ENCODE measurements at regions not wholly inside any gene's neighbourhood (a gene's known extent, or its start where the extent isn't known, plus 50 kb on each side); places are given as distances from the start of the nearest gene placed in this dataset.

DNA sequence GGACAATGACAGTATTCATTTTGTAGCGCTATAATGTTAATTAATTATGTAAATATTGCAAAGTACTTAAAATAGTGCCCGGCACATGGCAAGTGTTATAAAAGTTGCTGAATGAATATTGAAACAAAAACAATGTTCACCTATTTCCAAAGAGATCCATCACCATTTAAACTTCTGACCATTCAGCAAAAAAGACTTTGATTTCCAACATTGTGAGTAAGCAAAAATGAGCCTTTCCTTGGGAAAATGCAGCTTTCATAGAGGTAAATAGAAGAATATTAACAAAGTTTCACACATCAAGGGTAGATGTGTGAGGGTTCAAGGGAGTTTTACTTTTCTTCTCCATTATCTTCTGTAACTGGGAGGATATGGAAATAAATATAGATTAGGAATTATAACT is 1089.4 kb upstream of the C9orf72 start:
- Histone ChIP-seq H2BK15ac (ENCODE audit: low read length) (no peak overlapping the region), H3K56ac (replicated peaks; ENCODE audit: insufficient read length, low read depth, low read length) (no peak overlapping the region), H2BK120ac (replicated peaks; ENCODE audit: low read depth, low read length) (no peak overlapping the region), H2AFZ (ENCODE audit: low read length) (no peak overlapping the region), H3K4me2 (ENCODE audit: insufficient read depth in 1 of 2, low read depth in 2 of 2, low read length in 2 of 2) (no peak overlapping the region), H4K5ac (ENCODE audit: insufficient read length, low read depth, low read length) (no peak overlapping the region), H3K9me3 (ENCODE audit: insufficient read depth in 2 of 2, low read depth in 1 of 2, low read length in 1 of 2) (no peaks in the 10 kb centered on the region), H3K27me3 (replicated peaks in 1 of 4; ENCODE audit: control insufficient read depth in 3 of 4, extremely low read depth in 1 of 4, insufficient read depth in 3 of 4, low read length in 3 of 4) (no peaks in the 10 kb centered on the region), H3K23ac (ENCODE audit: insufficient read length) (no peak overlapping the region), H2BK5ac (ENCODE audit: low read depth, low read length) (no peak overlapping the region), H3K27ac (ENCODE audit: low read depth, low read length) (no peak overlapping the region), H3K79me1 (ENCODE audit: low read depth, low read length) (no peaks in the 10 kb centered on the region), H3K18ac (ENCODE audit: extremely low read depth, low read length) (no peak overlapping the region), H3K4ac (replicated peaks; ENCODE audit: insufficient read length, low read depth, low read length) (no peak overlapping the region), H3K4me3 (ENCODE audit: extremely low read depth in 1 of 4, insufficient read depth in 2 of 4, low read depth in 3 of 4, low read length in 4 of 4) (no peak overlapping the region), H4K20me1 (replicated peaks in 1 of 2; ENCODE audit: control insufficient read depth in 1 of 2, insufficient read depth in 2 of 2, low read length in 2 of 2) (no peaks in the 10 kb centered on the region), H2BK12ac (ENCODE audit: low read depth, low read length) (no peak overlapping the region), H2AK5ac (ENCODE audit: low read depth, low read length) (no peak overlapping the region), H4K91ac (replicated peaks; ENCODE audit: insufficient read length, low read length) (no peak overlapping the region), H3K36me3 (ENCODE audit: control insufficient read depth in 2 of 4, insufficient read depth in 4 of 4, low read length in 3 of 4) (no peaks in the 10 kb centered on the region), H4K8ac (ENCODE audit: extremely low read depth, insufficient read depth, low read length) (no peak overlapping the region), H3K14ac (ENCODE audit: insufficient read length) (no peak overlapping the region), H3K9ac (replicated peaks in 1 of 4; ENCODE audit: extremely low read depth in 1 of 4, low read depth in 3 of 4, low read length in 3 of 4) (no peak overlapping the region), H3K23me2 (ENCODE audit: low read depth, low read length) (no peaks in the 10 kb centered on the region), H2BK20ac (ENCODE audit: low read length) (no peak overlapping the region), H3K4me1 (replicated peaks in 1 of 4; ENCODE audit: control insufficient read depth in 3 of 4, insufficient read depth in 4 of 4, low read length in 3 of 4) (no peaks in the 10 kb centered on the region), H3K79me2 (ENCODE audit: control insufficient read depth in 1 of 2, insufficient read depth in 2 of 2, low read length in 2 of 2) (no peaks in the 10 kb centered on the region)
- CTCF ChIA-PET (ENCODE audit: partially characterized antibody) = no interaction called here
- POLR2A ChIA-PET (ENCODE audit: partially characterized antibody) = no interaction called here
- TF ChIP-seq RXRA (IDR thresholded peaks at IDR 0.05; ENCODE audit: insufficient read depth, low read depth, low read length) = no peak
- TF ChIP-seq CREB1 (IDR thresholded peaks at IDR 0.05) = no peak
- TF ChIP-seq RAD21 (IDR thresholded peaks at IDR 0.05 in 1 of 2, conservative IDR thresholded peaks at IDR 0.05 in 1 of 2; ENCODE audit: low read depth in 2 of 2, low read length in 2 of 2) = no peak
- no peak for TF ChIP-seq JUND (IDR thresholded peaks at IDR 0.05; ENCODE audit: low read length)
- no peak for TF ChIP-seq RNF2 (IDR thresholded peaks at IDR 0.05; ENCODE audit: borderline replicate concordance, low read depth, low read length, missing control alignments, poor library complexity, severe bottlenecking)
- TF ChIP-seq, protein P1, sequence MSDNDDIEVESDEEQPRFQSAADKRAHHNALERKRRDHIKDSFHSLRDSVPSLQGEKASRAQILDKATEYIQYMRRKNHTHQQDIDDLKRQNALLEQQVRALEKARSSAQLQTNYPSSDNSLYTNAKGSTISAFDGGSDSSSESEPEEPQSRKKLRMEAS (IDR thresholded peaks at IDR 0.05) = no peak
- TF ChIP-seq SIX5 (IDR thresholded peaks at IDR 0.05; ENCODE audit: low read depth, low read length) = no peak
- TF ChIP-seq, protein P2, sequence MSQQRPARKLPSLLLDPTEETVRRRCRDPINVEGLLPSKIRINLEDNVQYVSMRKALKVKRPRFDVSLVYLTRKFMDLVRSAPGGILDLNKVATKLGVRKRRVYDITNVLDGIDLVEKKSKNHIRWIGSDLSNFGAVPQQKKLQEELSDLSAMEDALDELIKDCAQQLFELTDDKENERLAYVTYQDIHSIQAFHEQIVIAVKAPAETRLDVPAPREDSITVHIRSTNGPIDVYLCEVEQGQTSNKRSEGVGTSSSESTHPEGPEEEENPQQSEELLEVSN (IDR thresholded peaks at IDR 0.05) = no peak
- no peak for TF ChIP-seq KDM4A (IDR thresholded peaks at IDR 0.05; ENCODE audit: low read depth, low read length, severe bottlenecking)
- no peak for TF ChIP-seq SAP30 (IDR thresholded peaks at IDR 0.05; ENCODE audit: insufficient read depth, insufficient replicate concordance, low read length)
- no peak for TF ChIP-seq BRCA1 (IDR thresholded peaks at IDR 0.05; ENCODE audit: low read depth, low read length)
- TF ChIP-seq BCL11A (IDR thresholded peaks at IDR 0.05; ENCODE audit: low read depth in 2 of 2, low read length in 2 of 2) = no peak
- FAIRE-seq = no peak
- DNase-seq (ENCODE audit: low read depth in 1 of 2, low spot score in 2 of 2) = no peak
- 89% methylated on average over 2 of the region's 2 CpGs; no CpG with 5 or more reads in 1 of the 2 experiments for WGBS, 2 experiments (ENCODE audit: extremely low coverage in 1 of 2, insufficient coverage in 1 of 2, insufficient read length in 1 of 2, insufficient replicate concordance in 2 of 2, low coverage in 1 of 2, low lambda C conversion rate in 2 of 2, missing lambda C conversion rate in 1 of 2)
